ENCODE measurements at regions not wholly inside any gene's neighbourhood (a gene's known extent, or its start where the extent isn't known, plus 50 kb on each side); places are given as distances from the start of the nearest gene placed in this dataset.

GRCh38 chr3:111352585-111352984 lies 189.4 kb upstream of the CD96 start:
- DNase-seq, result no peak
- no peak overlapping the region for H3K4me3 Mint-ChIP-seq
- H3K36me3 Mint-ChIP-seq (ENCODE audit: low read depth), result no peaks in the 10 kb centered on the region
- peaks cover 7% of the 10 kb centered on the region for H3K9me3 Mint-ChIP-seq
- no peaks in the 10 kb centered on the region for H3K27me3 Mint-ChIP-seq
- H3K27ac Mint-ChIP-seq, result no peak overlapping the region
- H3K4me1 Mint-ChIP-seq (ENCODE audit: low read depth), result peaks cover 1% of the 10 kb centered on the region

DNA sequence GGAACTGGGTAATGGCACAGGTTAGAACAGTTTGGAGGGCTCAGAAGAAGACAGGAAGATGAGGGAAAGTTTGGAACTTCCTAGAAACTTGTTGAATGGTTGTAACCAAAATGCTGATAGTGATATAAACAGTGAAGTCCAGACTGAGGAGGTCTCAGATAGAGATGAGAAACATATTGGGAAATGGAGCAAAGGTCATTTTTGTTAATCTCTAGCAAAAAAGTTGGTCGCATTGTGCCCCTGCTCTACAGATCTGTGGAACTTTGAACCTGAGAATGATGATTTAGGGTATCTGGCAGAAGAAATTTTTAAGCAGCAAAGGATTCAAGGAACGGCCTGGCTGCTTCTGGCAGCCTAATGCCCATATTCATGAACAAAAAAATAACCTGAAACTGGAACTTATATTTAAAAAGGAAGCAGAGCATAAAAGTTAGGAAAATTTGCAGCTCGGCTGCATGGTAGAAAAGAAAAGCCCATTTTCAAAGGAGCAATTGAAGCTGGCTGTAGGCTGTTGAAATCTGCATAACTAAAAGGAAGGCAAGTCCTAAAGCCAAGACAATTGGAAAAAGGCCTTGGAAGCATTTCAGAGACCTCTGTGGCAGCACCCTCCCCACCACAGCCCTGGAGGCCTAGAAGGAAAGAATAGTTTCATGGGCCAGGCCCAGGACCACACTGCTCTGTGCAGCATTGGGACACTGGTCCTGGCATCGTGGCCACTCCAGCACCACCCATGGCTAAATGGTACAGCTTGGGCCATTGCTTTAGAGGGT lies 182.6 kb upstream of the CD96 start:
- no peak overlapping the region for H3K4me3 Mint-ChIP-seq
- no peaks in the 10 kb centered on the region for H3K36me3 Mint-ChIP-seq (ENCODE audit: low read depth)
- H3K27me3 Mint-ChIP-seq, result no peaks in the 10 kb centered on the region
- peaks cover 2% of the 10 kb centered on the region for H3K4me1 Mint-ChIP-seq (ENCODE audit: low read depth)
- DNase-seq, result no peak
- H3K9me3 Mint-ChIP-seq, result no peaks in the 10 kb centered on the region
- no peak overlapping the region for H3K27ac Mint-ChIP-seq

GRCh38 chr3:111362381-111363009 lies 179.5 kb upstream of the CD96 start:
- Mint-ChIP-seq H3K9me3 (no peaks in the 10 kb centered on the region), H3K27me3 (no peaks in the 10 kb centered on the region), H3K4me3 (no peak overlapping the region), H3K27ac (no peak overlapping the region), H3K36me3 (ENCODE audit: low read depth) (no peaks in the 10 kb centered on the region), H3K4me1 (ENCODE audit: low read depth) (peaks cover 11% of the 10 kb centered on the region)
- DNase-seq, result no peak

DNA sequence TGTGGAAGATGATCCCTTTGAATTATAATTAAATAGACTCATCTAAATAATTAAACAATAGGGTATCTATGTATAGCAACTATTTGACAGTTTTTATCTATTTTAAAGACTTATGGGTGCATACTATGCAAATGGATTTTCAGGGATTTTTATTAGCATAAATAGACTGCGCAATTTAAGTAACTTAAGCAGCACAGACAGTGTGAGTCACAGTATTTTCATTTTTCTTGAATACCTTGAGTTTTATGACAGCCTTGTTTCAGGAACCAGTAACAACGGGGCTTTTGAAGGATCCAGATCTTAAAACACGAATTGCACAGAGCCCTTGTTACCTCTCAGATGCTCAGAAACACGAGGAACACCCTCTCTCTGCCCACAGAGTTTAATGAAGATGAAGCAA lies 175.5 kb upstream of the CD96 start:
- Mint-ChIP-seq H3K9me3 (peaks cover 12% of the 10 kb centered on the region), H3K4me3 (no peak overlapping the region), H3K4me1 (ENCODE audit: low read depth) (peaks cover 11% of the 10 kb centered on the region), H3K36me3 (ENCODE audit: low read depth) (peaks cover 2% of the 10 kb centered on the region), H3K27ac (no peak overlapping the region), H3K27me3 (no peaks in the 10 kb centered on the region)
- DNase-seq, result no peak

- no peak for DNase-seq
- Mint-ChIP-seq H3K4me3 (no peak overlapping the region), H3K27me3 (no peaks in the 10 kb centered on the region), H3K27ac (no peak overlapping the region), H3K9me3 (peaks cover 16% of the 10 kb centered on the region), H3K36me3 (ENCODE audit: low read depth) (peaks cover 4% of the 10 kb centered on the region), H3K4me1 (ENCODE audit: low read depth) (peaks cover 9% of the 10 kb centered on the region)
Observed at GRCh38 chr3:111368056-111368455, 173.9 kb upstream of the CD96 start.

- Mint-ChIP-seq H3K9me3 (peaks cover 27% of the 10 kb centered on the region), H3K27ac (no peak overlapping the region)
Observed at GRCh38 chr3:111369958-111370357, 172.0 kb upstream of the CD96 start.

GRCh38 chr3:111373239-111373638 lies 168.8 kb upstream of the CD96 start:
- Mint-ChIP-seq H3K27me3 (no peaks in the 10 kb centered on the region), H3K36me3 (ENCODE audit: low read depth) (peaks cover 4% of the 10 kb centered on the region), H3K9me3 (peaks cover 35% of the 10 kb centered on the region), H3K27ac (no peak overlapping the region), H3K4me3 (no peak overlapping the region), H3K4me1 (ENCODE audit: low read depth) (no peaks in the 10 kb centered on the region)
- no peak for DNase-seq

More at GRCh38 chr3:111369958-111370357, 172.0 kb upstream of the CD96 start:
- H3K36me3 Mint-ChIP-seq (ENCODE audit: low read depth), result peaks cover 4% of the 10 kb centered on the region
- no peak overlapping the region for H3K4me3 Mint-ChIP-seq
- H3K4me1 Mint-ChIP-seq (ENCODE audit: low read depth), result peaks cover 7% of the 10 kb centered on the region
- DNase-seq, result no peak
- H3K27me3 Mint-ChIP-seq, result no peaks in the 10 kb centered on the region

DNA sequence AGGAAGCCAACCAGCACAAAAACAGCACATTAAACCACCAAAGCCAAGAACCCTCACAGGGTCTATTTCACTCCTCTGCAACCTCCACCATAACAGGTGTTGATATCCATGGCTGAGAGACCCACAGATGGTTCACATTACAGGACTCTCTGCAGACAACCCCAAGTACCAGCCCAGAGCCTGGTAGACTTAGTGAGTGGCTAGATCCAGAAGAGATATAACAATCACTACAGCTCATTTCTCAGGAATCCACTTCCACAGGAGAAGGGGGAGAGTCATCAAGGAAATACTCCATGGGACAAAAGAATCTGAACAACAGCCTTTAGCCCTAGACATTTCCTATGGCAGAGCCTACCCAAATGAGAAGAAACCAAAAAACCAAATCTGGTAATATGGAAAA lies 168.1 kb upstream of the CD96 start:
- Mint-ChIP-seq H3K36me3 (ENCODE audit: low read depth) (peaks cover 4% of the 10 kb centered on the region), H3K9me3 (peaks cover 35% of the 10 kb centered on the region), H3K27me3 (no peaks in the 10 kb centered on the region), H3K4me3 (no peak overlapping the region), H3K27ac (no peak overlapping the region), H3K4me1 (ENCODE audit: low read depth) (no peaks in the 10 kb centered on the region)
- no peak for DNase-seq

- Mint-ChIP-seq H3K4me1 (ENCODE audit: low read depth) (peaks cover 1% of the 10 kb centered on the region), H3K9me3 (peaks cover 10% of the 10 kb centered on the region), H3K4me3 (no peak overlapping the region), H3K27me3 (no peaks in the 10 kb centered on the region), H3K27ac (no peak overlapping the region), H3K36me3 (ENCODE audit: low read depth) (no peaks in the 10 kb centered on the region)
- no peak for DNase-seq
Observed at GRCh38 chr3:111385971-111386495, 156.0 kb upstream of the CD96 start.

DNA sequence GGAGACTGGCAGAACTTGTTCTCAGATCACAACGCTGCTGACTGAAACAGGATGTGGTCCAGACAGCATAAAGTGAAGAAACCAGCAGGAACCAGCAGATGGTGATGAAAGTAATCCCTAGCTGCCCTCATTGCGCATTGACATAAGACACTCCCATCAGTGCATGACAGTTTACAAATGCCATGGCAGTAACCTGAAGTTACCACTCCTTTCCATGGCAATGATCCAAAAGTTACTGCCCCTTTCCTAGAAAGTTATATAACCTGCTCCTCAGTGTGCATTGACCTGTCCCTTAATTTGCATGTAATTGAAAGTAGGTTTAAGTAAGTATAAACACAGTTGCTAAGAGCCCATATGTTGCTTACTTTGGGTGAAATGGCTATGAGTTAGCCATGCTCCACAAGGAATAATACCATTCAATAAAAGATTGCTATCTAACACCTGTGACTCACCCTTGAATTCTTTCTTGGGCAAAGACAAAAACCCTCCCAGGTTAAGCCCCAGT lies 149.1 kb upstream of the CD96 start:
- Mint-ChIP-seq H3K27me3 (no peaks in the 10 kb centered on the region), H3K4me1 (ENCODE audit: low read depth) (peaks cover 24% of the 10 kb centered on the region), H3K27ac (no peak overlapping the region), H3K36me3 (ENCODE audit: low read depth) (peaks cover 4% of the 10 kb centered on the region), H3K4me3 (no peak overlapping the region), H3K9me3 (peaks cover 16% of the 10 kb centered on the region)
- no peak for DNase-seq

- no peak overlapping the region for H3K4me3 Mint-ChIP-seq
- peaks cover 4% of the 10 kb centered on the region for H3K27me3 Mint-ChIP-seq
- H3K9me3 Mint-ChIP-seq, result peaks cover 5% of the 10 kb centered on the region
- H3K4me1 Mint-ChIP-seq (ENCODE audit: low read depth), result peaks cover 6% of the 10 kb centered on the region
- no peak overlapping the region for H3K27ac Mint-ChIP-seq
- H3K36me3 Mint-ChIP-seq (ENCODE audit: low read depth), result no peaks in the 10 kb centered on the region
- no peak for DNase-seq
Observed at GRCh38 chr3:111412656-111413055, 129.3 kb upstream of the CD96 start.

- DNase-seq, result no peak
- Mint-ChIP-seq H3K9me3 (peaks cover 3% of the 10 kb centered on the region), H3K36me3 (ENCODE audit: low read depth) (no peaks in the 10 kb centered on the region), H3K4me1 (ENCODE audit: low read depth) (peaks cover 6% of the 10 kb centered on the region), H3K27ac (no peak overlapping the region), H3K4me3 (no peak overlapping the region), H3K27me3 (peaks cover 4% of the 10 kb centered on the region)
Observed at GRCh38 chr3:111414531-111414930, 127.5 kb upstream of the CD96 start.

DNA sequence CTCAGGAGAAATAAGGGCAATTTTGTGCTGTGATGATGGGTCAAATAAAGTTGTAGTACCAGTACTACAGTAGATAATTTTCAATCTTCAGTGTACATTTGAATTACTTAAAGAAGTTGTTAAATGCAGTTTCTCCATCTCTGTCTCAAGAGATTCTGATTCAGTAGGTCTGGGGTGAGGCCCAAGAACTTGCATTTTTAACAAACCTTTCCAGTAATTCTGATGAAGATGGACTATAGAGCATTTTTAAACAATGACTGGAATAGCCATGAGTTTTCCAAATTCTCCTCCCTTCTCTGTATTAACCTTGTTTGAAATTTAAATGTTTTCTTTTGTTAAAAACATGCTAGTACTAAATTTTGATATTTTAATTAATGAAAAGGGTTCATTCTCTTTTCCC lies 127.0 kb upstream of the CD96 start:
- Mint-ChIP-seq H3K4me1 (ENCODE audit: low read depth) (peaks cover 6% of the 10 kb centered on the region), H3K9me3 (peaks cover 3% of the 10 kb centered on the region), H3K36me3 (ENCODE audit: low read depth) (no peaks in the 10 kb centered on the region), H3K27me3 (peaks cover 4% of the 10 kb centered on the region), H3K27ac (no peak overlapping the region), H3K4me3 (no peak overlapping the region)
- DNase-seq, result no peak

DNA sequence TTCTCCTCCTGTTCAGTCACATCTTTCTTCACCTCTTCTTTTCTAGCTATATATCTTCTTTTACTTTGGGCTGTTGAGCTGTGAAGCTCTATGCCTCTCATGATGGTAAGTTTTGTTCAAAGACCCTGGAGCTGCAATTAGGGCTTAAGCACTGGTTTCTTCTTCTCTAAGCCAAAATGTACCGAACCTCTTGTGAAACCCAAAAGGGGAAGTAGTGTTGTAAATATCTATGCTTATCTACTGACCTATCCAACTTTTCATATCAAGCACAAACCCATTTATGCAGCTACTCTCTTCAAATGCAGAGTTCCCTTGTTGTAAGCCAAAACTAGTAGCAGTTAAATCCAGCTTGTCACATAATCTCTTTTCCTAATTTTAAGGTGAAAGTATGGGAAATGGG lies 123.6 kb upstream of the CD96 start:
- H3K4me1 Mint-ChIP-seq (ENCODE audit: low read depth), result no peaks in the 10 kb centered on the region
- H3K36me3 Mint-ChIP-seq (ENCODE audit: low read depth), result no peaks in the 10 kb centered on the region
- no peak for DNase-seq
- no peak overlapping the region for H3K4me3 Mint-ChIP-seq
- H3K9me3 Mint-ChIP-seq, result no peaks in the 10 kb centered on the region
- H3K27me3 Mint-ChIP-seq, result peaks cover 4% of the 10 kb centered on the region
- no peak overlapping the region for H3K27ac Mint-ChIP-seq

- Mint-ChIP-seq H3K27me3 (no peaks in the 10 kb centered on the region), H3K27ac (no peak overlapping the region), H3K4me1 (ENCODE audit: low read depth) (no peaks in the 10 kb centered on the region), H3K9me3 (peaks cover 14% of the 10 kb centered on the region), H3K4me3 (no peak overlapping the region), H3K36me3 (ENCODE audit: low read depth) (no peaks in the 10 kb centered on the region)
- no peak for DNase-seq
Observed at GRCh38 chr3:111428301-111428700, 113.7 kb upstream of the CD96 start.

Data from activated T-cell treated with anti-CD3 and anti-CD28 coated beads, Interleukin-2, amount 50 U/mL, for 24 hours (primary cell).